Cardiac muscle cell (in vitro differentiated cells and primary cell): ENCODE measurements at regions not wholly inside any gene's neighbourhood (a gene's known extent, or its start where the extent isn't known, plus 50 kb on each side); places are given as distances from the start of the nearest gene placed in this dataset.
A peak's percentile ranks its signal among the peaks of the same experiment; 100 is the strongest.
"Not testable (repeated sequence)": the region's sequence is repeated elsewhere in the genome, so short reads cannot be mapped to it uniquely, and the experiment has no call there.

Experiments used
- DNase-seq, 2 donors: peaks; one replicate each; pipeline versions ENCODE4 v3.0.0 to v3.0.0-alpha.2; 2010 to 2017; ENCODE audit warnings: low read depth in 1 of 2, low spot score in 1 of 2
- H3K27ac ChIP-seq: fragments of 200-600 bp; sonication (generic); 2 replicates; pipeline ENCODE4 v1.5.1; 2016
- H3K27me3 ChIP-seq: fragments of 200-600 bp; sonication (generic); 2 replicates; pipeline ENCODE4 v1.6.0; 2016; ENCODE audit warnings: control low read depth
- H3K36me3 ChIP-seq: fragments of 200-600 bp; sonication (generic); 2 replicates; pipeline ENCODE4 v1.5.1; 2016; ENCODE audit warnings: control low read depth
- H3K4me1 ChIP-seq: fragments of 200-600 bp; sonication (generic); 2 replicates; pipeline ENCODE4 v1.8.1; 2017; ENCODE audit warnings: low read depth, mild to moderate bottlenecking, mixed run types
- H3K4me3 ChIP-seq: fragments of 200-600 bp; sonication (generic); 2 replicates; pipeline ENCODE4 v1.5.1; 2016; ENCODE audit warnings: mild to moderate bottlenecking
- H3K9me3 ChIP-seq: fragments of 200-600 bp; sonication (generic); 2 replicates; pipeline ENCODE4 v1.5.1; 2017; ENCODE audit warnings: low read depth, mild to moderate bottlenecking, control low read depth
- TF ChIP-seq, protein P1 (sequence below): IDR thresholded peaks from 2 replicates; pipeline ENCODE4 v1.5.1; 2012; ENCODE audit warnings: low read depth, mild to moderate bottlenecking, low read length

DNA sequence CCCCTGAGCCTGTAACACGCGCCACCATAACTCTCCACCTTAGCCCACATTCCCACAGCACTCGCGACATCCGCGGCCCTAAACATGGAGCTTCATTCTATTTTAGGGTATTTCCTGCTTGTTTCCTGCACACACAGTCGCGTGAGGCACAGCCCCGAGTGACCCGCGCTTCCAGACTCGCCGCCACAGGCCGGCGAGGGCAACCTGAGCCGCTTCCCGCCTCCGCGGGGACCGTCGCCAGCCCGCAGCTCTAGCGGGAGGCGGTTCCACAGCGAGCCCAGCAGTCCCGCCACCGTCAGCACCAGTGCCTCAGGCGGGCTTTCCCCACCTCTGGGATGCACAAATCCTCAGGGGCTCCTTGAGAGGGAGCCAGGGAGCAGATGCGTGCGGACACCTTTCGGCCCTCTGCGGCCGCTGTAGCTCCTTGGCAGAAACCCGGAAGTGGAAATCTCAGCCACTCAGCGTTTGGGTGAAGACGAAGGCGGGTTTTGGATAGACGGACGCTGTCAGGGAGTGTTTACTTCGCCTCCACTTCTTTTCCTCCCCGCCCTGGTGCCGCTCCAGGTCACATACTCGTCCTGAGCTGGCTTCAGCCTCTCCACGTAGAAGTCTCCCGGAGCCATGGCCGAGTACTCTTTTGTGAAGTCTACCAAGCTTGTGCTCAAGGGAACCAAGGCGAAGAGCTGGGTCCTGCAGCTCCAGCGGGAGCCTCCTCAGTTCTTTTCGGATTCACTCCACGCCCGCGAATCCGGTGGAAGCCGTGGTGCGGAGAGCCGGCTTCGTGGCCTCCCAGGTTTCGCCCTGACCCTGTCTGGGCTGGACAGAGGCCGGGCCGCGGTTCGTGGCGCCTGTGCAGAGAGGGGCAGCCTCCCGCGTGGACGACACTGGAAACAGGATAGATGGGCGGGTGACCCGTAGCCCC, 2177.4 kb upstream of the DEFB115 start:
- TF ChIP-seq, protein P1, sequence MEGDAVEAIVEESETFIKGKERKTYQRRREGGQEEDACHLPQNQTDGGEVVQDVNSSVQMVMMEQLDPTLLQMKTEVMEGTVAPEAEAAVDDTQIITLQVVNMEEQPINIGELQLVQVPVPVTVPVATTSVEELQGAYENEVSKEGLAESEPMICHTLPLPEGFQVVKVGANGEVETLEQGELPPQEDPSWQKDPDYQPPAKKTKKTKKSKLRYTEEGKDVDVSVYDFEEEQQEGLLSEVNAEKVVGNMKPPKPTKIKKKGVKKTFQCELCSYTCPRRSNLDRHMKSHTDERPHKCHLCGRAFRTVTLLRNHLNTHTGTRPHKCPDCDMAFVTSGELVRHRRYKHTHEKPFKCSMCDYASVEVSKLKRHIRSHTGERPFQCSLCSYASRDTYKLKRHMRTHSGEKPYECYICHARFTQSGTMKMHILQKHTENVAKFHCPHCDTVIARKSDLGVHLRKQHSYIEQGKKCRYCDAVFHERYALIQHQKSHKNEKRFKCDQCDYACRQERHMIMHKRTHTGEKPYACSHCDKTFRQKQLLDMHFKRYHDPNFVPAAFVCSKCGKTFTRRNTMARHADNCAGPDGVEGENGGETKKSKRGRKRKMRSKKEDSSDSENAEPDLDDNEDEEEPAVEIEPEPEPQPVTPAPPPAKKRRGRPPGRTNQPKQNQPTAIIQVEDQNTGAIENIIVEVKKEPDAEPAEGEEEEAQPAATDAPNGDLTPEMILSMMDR = peak; percentile 49
- H3K9me3 ChIP-seq = peaks cover 5% of the 10 kb centered on the region
- no peak overlapping the region for H3K4me3 ChIP-seq
- no peaks in the 10 kb centered on the region for H3K36me3 ChIP-seq
- DNase-seq = peak in 1 of 2 donors; percentile 92
- no peak overlapping the region for H3K27ac ChIP-seq
- no peaks in the 10 kb centered on the region for H3K4me1 ChIP-seq
- no peaks in the 10 kb centered on the region for H3K27me3 ChIP-seq

DNA sequence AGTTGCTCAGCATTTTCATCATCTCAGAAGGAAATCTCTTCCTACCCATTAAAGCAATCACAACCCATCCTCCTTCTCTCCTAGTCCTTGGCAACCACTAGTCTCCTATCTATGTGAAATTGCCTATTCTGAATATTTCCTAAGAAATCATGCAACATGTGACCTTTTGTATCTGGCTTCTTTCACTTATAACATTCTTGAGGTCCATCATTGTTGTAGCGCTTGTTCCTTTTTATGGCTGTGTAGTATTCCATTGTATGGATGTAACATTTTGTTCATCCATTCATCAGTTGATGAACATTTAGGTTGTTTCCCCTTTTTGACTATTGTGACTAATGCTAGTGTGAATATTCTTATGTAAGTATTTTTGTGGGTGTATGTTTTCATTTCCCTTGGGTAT, 2175.8 kb upstream of the DEFB115 start:
- not testable (repeated sequence) for H3K4me1 ChIP-seq, H3K27ac ChIP-seq, H3K36me3 ChIP-seq, DNase-seq, H3K9me3 ChIP-seq, H3K27me3 ChIP-seq, H3K4me3 ChIP-seq

DNA sequence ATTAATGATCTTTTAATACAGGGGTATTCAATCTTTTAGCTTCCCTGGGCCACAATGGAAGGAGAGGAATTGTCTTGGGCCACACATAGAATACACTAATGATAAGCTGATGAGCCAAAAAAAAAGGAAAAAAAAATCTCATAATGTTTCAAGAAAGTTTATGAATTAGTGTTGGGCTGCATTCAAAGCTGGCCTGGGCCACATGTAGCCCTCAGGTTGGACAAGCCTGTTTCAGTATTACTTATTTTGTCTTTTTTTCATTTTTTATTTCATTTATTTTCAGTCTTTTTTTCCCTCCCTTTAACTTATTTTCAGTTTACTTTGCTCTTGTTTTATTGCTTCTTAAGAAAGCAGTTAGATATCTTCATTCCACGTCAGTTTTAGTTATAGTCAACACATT, 2171.8 kb upstream of the DEFB115 start:
- DNase-seq = no peak
- TF ChIP-seq, protein P1 = no peak
- Histone ChIP-seq H3K9me3 (no peaks in the 10 kb centered on the region), H3K27me3 (no peaks in the 10 kb centered on the region), H3K4me1 (no peaks in the 10 kb centered on the region), H3K36me3 (no peaks in the 10 kb centered on the region), H3K4me3 (no peak overlapping the region), H3K27ac (no peak overlapping the region)

DNA sequence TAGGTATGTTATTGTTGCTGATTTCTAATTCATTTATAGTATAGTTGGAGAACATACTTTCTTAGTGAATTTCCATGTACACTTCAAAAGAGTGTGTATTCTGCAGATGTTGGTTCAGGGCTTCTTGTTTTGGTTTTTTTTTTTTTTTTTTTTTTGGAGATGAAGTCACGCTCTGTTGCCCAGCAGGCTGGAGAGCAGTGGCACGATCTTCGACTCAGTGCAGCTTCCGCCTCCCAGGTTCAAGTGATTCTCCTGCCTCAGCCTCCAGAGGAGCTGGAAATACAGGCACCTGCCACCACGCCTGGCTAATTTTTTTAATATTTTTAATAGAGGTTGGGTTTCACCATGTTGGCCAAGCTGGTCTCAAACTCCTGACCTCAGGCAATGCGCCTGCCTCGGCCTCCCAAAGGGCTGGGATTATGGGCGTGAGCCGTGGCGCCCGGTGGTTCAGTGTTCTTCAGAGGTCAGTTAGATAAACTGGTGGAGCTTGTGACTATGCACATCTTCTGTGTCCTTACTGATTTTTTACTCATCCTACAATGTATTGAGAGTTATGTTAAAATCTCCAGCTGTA, 2171.2 kb upstream of the DEFB115 start:
- not testable (repeated sequence) for H3K4me3 ChIP-seq, H3K36me3 ChIP-seq, H3K4me1 ChIP-seq, DNase-seq, H3K9me3 ChIP-seq, H3K27ac ChIP-seq, H3K27me3 ChIP-seq

DNA sequence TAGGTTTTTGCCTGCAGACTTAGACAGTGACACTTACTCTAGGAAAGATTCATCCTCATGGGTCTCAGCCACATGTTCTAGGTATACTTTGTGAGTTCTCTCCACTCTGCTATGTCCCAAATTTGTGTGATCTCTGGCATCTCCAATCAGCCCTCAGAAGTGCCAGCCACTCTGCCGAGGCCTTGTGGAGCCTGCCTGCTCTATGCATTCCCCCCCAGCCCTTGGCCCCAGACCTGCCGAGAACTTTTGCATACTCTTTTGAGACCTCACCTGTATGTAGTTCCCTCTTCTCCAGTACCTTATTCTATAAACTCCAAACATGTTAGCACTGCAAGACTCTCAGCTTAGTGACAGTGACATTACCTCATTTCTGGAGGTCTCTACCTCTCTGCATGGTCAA, 2170.5 kb upstream of the DEFB115 start:
- H3K9me3 ChIP-seq = no peaks in the 10 kb centered on the region

DNA sequence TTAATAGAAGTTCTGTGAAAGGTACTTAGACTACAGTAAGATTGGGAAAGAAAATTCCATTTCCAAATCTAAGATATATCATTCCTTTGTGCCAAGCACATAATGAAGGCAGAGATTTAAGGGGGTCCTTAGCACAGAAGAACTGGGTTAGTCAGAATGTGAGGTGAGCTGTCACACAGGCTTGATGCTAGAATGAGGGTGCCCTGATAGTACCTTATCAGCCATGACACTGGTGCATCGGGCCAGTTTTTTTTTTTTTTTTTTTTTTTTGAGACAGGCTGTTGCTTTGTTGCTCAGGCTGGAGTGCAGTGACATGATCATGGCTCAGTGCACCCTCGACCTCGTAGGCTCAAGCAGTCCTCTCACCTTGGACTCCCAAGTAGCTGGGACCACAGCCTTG, 2169.6 kb upstream of the DEFB115 start:
- DNase-seq, H3K27ac ChIP-seq, H3K9me3 ChIP-seq, H3K4me3 ChIP-seq, H3K27me3 ChIP-seq, H3K4me1 ChIP-seq, H3K36me3 ChIP-seq: not testable (repeated sequence)

More for the DNA sequence above, 2170.5 kb upstream of the DEFB115 start:
- Histone ChIP-seq H3K36me3 (no peaks in the 10 kb centered on the region), H3K27me3 (no peaks in the 10 kb centered on the region), H3K4me3 (no peak overlapping the region), H3K4me1 (no peaks in the 10 kb centered on the region), H3K27ac (no peak overlapping the region)
- TF ChIP-seq, protein P1 = no peak
- no peak for DNase-seq

DNA sequence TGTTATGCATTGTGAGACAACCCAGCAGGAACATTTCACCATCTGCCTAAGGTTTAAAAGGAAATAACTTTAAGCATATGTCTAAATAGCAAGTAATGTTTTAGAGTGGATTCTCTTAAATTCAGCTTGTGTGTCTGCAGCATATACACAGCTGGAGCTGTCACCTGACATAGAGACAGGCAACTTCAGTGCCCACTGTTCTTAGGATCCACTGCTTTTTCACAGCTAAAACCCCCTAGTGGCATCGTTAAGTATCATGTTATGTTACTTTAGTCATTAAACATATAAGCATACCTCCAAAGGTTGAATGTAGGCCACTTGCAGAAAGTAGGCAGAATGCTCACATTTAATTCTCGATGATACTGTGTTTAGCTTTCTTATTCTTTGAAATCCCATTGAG, 2169.0 kb upstream of the DEFB115 start:
- DNase-seq = peak in 1 of 2 donors; percentile 3
- not testable (repeated sequence) for H3K4me3 ChIP-seq, H3K4me1 ChIP-seq, H3K27ac ChIP-seq, H3K27me3 ChIP-seq, H3K36me3 ChIP-seq, H3K9me3 ChIP-seq

DNA sequence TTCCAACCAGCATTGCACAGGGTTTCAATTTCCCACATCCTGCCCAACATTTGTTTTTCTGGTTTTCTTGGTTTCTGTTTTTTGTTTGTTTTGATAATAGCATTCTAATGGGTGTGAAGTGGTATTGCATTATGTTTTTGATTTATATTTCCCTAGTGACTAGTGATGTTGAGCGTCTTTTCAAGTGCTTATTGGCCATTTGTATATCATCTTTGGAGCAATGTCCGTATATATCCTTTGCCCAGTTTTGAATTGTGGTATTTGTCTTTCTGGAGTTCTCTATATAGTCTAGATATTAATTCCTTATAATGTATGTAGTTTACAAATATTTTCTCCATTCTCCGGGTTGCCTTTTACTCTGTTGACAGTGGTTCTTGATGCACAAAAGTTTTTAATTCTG, 2168.1 kb upstream of the DEFB115 start:
- DNase-seq, H3K9me3 ChIP-seq, H3K27ac ChIP-seq, H3K4me1 ChIP-seq, H3K4me3 ChIP-seq, H3K36me3 ChIP-seq, H3K27me3 ChIP-seq: not testable (repeated sequence)

DNA sequence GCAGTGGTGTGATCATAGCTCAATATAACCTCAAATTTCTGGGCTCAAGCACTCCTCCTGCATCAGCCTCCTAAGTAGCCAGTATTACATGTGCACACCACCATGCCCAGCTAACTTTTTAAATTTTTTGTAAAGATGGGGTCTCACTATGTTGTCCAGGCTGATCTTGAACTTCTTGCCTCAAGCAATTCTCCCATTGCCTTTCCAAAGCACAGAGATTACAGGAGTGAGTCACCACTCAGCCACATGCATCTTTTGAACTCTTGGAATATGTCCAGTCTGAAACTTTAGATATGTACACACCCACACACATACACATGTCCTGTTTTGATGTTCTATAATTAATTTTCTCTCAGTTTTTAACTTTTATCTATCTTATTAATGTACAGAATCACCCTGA, 2163.5 kb upstream of the DEFB115 start:
- H3K4me3 ChIP-seq, H3K4me1 ChIP-seq, H3K27ac ChIP-seq, H3K36me3 ChIP-seq, H3K9me3 ChIP-seq, H3K27me3 ChIP-seq: not testable (repeated sequence)
- peak in 1 of 2 donors; percentile 18 for DNase-seq

DNA sequence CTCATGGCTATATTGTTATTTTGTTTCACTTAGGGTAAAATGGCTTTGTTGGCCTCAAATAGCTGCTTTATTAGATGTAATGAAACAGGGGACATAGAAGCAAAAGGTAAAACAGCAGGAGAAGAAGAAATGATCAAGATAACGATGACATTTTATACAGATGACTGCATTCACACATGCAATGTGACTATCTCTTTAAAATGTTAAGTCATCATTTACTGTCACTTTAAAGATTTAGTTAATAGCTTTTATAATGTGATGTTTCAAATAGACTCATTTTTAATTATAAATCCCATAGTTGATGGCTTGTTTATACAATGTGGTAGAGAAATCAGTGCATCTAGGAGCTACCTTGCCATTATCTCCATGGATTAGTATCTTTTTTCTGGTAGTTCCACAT, 2160.8 kb upstream of the DEFB115 start:
- H3K4me1 ChIP-seq, H3K36me3 ChIP-seq, H3K27ac ChIP-seq, H3K9me3 ChIP-seq, H3K27me3 ChIP-seq, DNase-seq, H3K4me3 ChIP-seq: not testable (repeated sequence)

DNA sequence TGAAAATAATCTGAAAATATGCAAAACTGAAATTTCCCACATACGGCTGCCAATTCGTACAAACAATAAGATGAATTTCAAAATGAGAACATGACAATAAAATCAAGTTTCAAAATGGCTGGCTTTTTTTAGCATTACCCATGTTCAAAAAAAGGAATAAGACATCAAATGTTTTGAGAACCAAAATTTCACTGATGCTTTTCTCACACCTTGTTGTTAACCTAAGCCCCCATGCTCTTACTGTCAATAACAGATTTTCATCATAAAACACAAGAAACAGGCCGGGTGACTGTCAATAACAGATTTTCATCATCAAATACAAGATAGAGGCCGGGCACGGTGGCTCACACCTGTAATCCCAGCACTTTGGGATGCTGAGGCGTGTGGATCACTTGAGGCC, 2149.6 kb upstream of the DEFB115 start:
- DNase-seq, H3K36me3 ChIP-seq, H3K27ac ChIP-seq, H3K4me1 ChIP-seq, H3K27me3 ChIP-seq, H3K9me3 ChIP-seq, H3K4me3 ChIP-seq: not testable (repeated sequence)
